NCI-H2081 (cell line): ENCODE measurements at regions not wholly inside any gene's neighbourhood (a gene's known extent, or its start where the extent isn't known, plus 50 kb on each side); places are given as distances from the start of the nearest gene placed in this dataset.
A peak's percentile ranks its signal among the peaks of the same experiment; 100 is the strongest.

Experiments used
- DNase-seq, 2 experiments: peaks; one replicate each; lab custom pipeline; 2025; lab: John Stamatoyannopoulos, UW

DNA sequence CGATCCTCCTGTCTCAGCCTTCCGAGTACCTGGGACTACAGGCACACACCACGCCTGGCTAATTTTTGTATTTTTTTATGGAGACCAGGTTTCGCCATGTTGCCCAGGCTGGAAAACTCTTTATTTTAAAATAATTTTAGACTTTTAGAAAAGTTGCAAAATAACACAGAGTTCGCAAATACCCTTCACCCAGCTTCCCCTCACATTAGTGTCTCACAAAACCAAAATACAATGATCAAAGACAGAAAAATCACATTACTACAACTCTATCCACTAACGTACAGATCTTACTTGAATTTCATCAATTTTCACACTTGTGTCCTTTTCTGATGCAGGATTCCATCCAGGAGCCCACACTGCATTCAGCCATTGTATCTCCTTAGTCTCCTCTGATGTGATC lies 58.8 kb upstream of the ERRFI1 start:
- no peak for DNase-seq

DNA sequence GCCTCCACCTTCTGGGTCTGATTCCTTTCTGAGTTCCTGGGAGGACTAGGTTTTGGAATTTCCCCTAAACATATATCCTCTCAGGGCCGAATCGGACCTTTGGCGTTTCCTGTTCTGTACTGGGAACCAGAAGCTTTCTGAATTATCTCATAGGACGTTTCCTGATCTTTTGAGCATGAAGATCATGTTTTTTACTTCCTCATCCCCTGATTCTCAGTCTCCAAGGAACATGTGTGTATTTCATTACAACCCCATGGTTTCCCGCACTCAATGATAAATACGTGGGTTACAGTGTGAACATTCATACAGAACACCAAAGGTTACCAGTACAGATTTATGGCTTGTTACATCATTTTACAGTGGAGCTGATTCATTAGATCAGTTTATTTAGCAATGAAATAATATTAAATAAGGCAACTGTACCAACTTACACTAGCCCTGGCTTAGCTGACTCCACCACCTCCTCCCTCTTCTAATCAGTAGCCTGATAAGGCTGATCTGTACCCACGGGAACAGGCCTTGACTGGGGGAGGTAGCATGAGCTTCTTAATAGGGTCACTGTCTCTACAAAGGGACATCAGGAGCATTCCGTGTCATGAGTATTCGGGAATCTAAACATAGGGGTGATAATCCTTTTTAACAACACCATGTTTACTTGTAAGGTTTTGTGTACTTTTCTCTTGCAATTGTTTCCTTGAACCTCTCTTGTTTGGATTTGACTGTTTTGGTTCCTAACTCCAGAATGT lies 57.8 kb upstream of the ERRFI1 start:
- DNase-seq, result no peak

DNA sequence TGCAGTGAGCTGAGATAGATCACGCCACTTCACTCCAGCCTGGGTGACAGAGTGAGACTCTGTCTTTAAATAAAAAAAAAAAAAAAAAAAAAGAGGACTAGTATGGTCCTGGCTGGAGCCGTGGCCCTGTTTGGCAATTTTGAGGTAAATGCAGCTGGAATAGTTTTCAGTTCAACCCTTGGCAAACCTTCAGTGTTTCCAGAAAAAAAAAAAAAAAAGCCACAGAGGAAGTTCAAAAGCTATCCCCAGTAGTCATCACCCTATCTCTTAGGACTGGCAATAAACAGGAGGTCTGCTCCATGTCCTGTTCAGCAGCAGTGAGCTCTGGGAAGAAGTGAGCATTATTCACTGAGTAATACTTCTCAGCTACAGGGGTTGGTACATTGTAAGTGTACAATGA lies 56.8 kb upstream of the ERRFI1 start:
- DNase-seq, result no peak

GRCh38 chr1:8078176-8078671 lies 52.1 kb upstream of the ERRFI1 start:
- DNase-seq, result no peak

DNA sequence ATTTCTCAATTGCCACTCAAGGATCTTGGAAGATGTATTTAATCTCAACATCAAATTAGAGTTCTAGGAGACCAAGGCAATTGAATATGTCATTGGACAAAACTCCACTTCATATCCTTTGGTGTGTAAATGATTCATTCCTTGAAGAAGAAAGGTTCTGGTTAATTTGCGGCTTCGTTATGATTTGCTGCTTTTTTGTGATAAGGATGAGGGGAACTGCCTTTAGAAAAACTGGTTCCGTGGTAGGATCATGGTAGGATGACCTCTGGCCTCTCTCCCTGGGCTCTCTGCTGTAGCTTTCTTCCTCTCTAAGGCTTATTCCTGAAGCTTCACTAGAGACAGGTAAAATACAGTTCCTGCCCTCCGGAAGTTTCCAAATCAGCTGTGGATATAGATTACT lies 51.5 kb upstream of the ERRFI1 start:
- no peak for DNase-seq

- no peak for DNase-seq
Observed at GRCh38 chr1:8077120-8077573, 51.0 kb upstream of the ERRFI1 start.

- peak; percentile 33 to 67 for DNase-seq
Observed at GRCh38 chr1:8076176-8076575, 50.1 kb upstream of the ERRFI1 start.
